Panc1 (cell line): ENCODE measurements at regions not wholly inside any gene's neighbourhood (a gene's known extent, or its start where the extent isn't known, plus 50 kb on each side); places are given as distances from the start of the nearest gene placed in this dataset.

ENCODE experiments used
- ATAC-seq: fragments of 200-7000 bp; cut with Tn5 transposase; 2 replicates; pipeline ENCODE4 v1.9.1; 2020; ENCODE audit warnings: mild to moderate bottlenecking, moderate library complexity
- BruUV-seq: library from RNA; stranded (reverse); fragments of 400-500 nt; replicated peaks from 2 replicates; lab custom pipeline; 2021; lab: Mats Ljungman, UMichigan
- CTCF ChIA-PET: fragments of 300-600 bp; sonication (Branson Sonifier 250); formaldehyde crosslinking; loops from one replicate; lab custom pipeline; 2022; ENCODE audit warnings: antibody characterized with exemption; lab: Charles Lee
- POLR2A ChIA-PET: fragments of 300-600 bp; sonication (Branson Sonifier 250); formaldehyde crosslinking; loops from one replicate; lab custom pipeline; 2022; ENCODE audit warnings: antibody characterized with exemption; lab: Charles Lee
- DNase-seq: peaks from one replicate; pipeline ENCODE4 v3.0.0-alpha.2; 2010; ENCODE audit warnings: low read depth, low spot score
- H3K27ac ChIP-seq: 2 replicates; pipeline ENCODE4 v1.5.1; 2011; ENCODE audit warnings: mild to moderate bottlenecking, low read length, inconsistent platforms
- H3K27me3 ChIP-seq: fragments of 200-500 bp; sonication (Bioruptor generic); 2 replicates; pipeline ENCODE4 v1.6.0; 2014; ENCODE audit warnings: low read length, inconsistent platforms; ENCODE audit not compliant: control insufficient read depth, insufficient read depth
- H3K36me3 ChIP-seq: fragments of 200-500 bp; sonication (Bioruptor generic); 2 replicates; pipeline ENCODE4 v1.5.1; 2014; ENCODE audit warnings: inconsistent platforms, mild to moderate bottlenecking, low read length, moderate library complexity; ENCODE audit not compliant: control insufficient read depth, insufficient read depth
- H3K4me1 ChIP-seq: 2 replicates; pipeline ENCODE4 v1.5.1; 2011; ENCODE audit warnings: inconsistent platforms, mild to moderate bottlenecking, low read length, moderate library complexity; ENCODE audit not compliant: control insufficient read depth, insufficient read depth
- H3K4me3 ChIP-seq, 2 experiments: 2 replicates each; pipeline ENCODE4 v1.5.1; 2011 to 2012; ENCODE audit warnings: low read depth in 2 of 2, low read length in 2 of 2, mild to moderate bottlenecking in 2 of 2, inconsistent platforms in 1 of 2, moderate library complexity in 1 of 2
- H3K9me3 ChIP-seq: fragments of 200-500 bp; sonication (Bioruptor generic); 2 replicates; pipeline ENCODE4 v1.5.1; 2014; ENCODE audit warnings: low read depth, mild to moderate bottlenecking, inconsistent platforms, low read length, moderate library complexity; ENCODE audit not compliant: control insufficient read depth, insufficient read depth
- POLR2AphosphoS5 ChIP-seq: IDR thresholded peaks from 2 replicates; pipeline ENCODE4 v1.6.1; 2012; ENCODE audit warnings: mild to moderate bottlenecking, low read depth, low read length, moderate library complexity
- SIN3A ChIP-seq: IDR thresholded peaks from 2 replicates; pipeline ENCODE4 v1.6.1; 2012; ENCODE audit warnings: low read depth, mild to moderate bottlenecking, low read length, moderate library complexity, borderline replicate concordance; ENCODE audit not compliant: insufficient read depth
- TCF7L2 ChIP-seq: IDR thresholded peaks from 2 replicates; pipeline ENCODE4 v1.6.1; 2011; ENCODE audit warnings: mild to moderate bottlenecking, low read depth, low read length, inconsistent platforms
- in situ Hi-C: cut with HindIII; loops from 2 replicates; pipeline ENCODE4 v1.10.0; 2016; ENCODE audit warnings: low sequenced_read_pairs, low pct_unique_long_range_greater_than_20kb
- intact Hi-C: fragments of 100-400 bp; cut with micrococcal nuclease; formaldehyde crosslinking; loops from one replicate; pipeline ENCODE4 v1.10.0; 2022; ENCODE audit not compliant: unreplicated experiment
- TF ChIP-seq, protein P1 (sequence below): fragments of 450-650 bp; IDR thresholded peaks from 2 replicates; pipeline ENCODE4 v1.5.1; 2017; ENCODE audit warnings: mild to moderate bottlenecking
- TF ChIP-seq, protein P2 (sequence below), 2 experiments: IDR thresholded peaks; 2 replicates each; pipeline ENCODE4 v1.6.1; 2011 to 2012; ENCODE audit warnings: low read depth in 2 of 2, control low read depth in 1 of 2, low read length in 1 of 2, mild to moderate bottlenecking in 1 of 2, moderate library complexity in 1 of 2; ENCODE audit not compliant: insufficient read depth in 1 of 2

DNA sequence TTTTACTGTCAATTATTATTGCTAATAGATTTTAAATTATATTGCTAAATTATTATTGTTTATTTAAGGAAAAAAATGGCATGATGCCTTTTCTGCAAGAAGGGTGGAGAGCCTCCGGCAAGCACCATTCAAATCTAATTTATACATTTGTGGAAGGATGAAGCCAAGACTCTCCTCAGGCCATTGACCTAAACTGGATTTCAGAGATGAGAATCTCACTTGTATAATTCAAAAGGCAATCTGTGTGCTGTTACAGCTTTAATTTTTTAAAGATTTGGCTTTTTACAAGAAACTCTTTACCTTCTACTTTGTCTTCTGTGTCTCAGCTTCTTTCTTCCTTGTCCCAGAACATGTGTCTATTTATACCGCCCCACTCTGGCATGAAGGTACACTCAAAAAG lies 722.5 kb downstream of the ETS1 start:
- in situ Hi-C loops = no loop called here
- H3K4me1 ChIP-seq = no peaks in the 10 kb centered on the region
- no peaks in the 10 kb centered on the region; the same call in 1 of the 2 replicates for H3K27me3 ChIP-seq
- CTCF ChIA-PET = no interaction called here
- 0 out of 2 replicates have a peak, but pooled peaks cover 3% of the 10 kb centered on the region for H3K9me3 ChIP-seq
- BruUV-seq = no TSS peak
- no peak overlapping the region for H3K27ac ChIP-seq
- H3K4me3 ChIP-seq = no peak overlapping the region
- H3K36me3 ChIP-seq = no peaks in the 10 kb centered on the region
- TF ChIP-seq POLR2AphosphoS5 (no peak), TCF7L2 (no peak), SIN3A (no peak)
- TF ChIP-seq, protein P1, sequence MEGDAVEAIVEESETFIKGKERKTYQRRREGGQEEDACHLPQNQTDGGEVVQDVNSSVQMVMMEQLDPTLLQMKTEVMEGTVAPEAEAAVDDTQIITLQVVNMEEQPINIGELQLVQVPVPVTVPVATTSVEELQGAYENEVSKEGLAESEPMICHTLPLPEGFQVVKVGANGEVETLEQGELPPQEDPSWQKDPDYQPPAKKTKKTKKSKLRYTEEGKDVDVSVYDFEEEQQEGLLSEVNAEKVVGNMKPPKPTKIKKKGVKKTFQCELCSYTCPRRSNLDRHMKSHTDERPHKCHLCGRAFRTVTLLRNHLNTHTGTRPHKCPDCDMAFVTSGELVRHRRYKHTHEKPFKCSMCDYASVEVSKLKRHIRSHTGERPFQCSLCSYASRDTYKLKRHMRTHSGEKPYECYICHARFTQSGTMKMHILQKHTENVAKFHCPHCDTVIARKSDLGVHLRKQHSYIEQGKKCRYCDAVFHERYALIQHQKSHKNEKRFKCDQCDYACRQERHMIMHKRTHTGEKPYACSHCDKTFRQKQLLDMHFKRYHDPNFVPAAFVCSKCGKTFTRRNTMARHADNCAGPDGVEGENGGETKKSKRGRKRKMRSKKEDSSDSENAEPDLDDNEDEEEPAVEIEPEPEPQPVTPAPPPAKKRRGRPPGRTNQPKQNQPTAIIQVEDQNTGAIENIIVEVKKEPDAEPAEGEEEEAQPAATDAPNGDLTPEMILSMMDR = no peak
- TF ChIP-seq, protein P2, sequence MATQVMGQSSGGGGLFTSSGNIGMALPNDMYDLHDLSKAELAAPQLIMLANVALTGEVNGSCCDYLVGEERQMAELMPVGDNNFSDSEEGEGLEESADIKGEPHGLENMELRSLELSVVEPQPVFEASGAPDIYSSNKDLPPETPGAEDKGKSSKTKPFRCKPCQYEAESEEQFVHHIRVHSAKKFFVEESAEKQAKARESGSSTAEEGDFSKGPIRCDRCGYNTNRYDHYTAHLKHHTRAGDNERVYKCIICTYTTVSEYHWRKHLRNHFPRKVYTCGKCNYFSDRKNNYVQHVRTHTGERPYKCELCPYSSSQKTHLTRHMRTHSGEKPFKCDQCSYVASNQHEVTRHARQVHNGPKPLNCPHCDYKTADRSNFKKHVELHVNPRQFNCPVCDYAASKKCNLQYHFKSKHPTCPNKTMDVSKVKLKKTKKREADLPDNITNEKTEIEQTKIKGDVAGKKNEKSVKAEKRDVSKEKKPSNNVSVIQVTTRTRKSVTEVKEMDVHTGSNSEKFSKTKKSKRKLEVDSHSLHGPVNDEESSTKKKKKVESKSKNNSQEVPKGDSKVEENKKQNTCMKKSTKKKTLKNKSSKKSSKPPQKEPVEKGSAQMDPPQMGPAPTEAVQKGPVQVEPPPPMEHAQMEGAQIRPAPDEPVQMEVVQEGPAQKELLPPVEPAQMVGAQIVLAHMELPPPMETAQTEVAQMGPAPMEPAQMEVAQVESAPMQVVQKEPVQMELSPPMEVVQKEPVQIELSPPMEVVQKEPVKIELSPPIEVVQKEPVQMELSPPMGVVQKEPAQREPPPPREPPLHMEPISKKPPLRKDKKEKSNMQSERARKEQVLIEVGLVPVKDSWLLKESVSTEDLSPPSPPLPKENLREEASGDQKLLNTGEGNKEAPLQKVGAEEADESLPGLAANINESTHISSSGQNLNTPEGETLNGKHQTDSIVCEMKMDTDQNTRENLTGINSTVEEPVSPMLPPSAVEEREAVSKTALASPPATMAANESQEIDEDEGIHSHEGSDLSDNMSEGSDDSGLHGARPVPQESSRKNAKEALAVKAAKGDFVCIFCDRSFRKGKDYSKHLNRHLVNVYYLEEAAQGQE (IDR thresholded peaks at IDR 0.05; ENCODE audit: insufficient read depth in 1 of 2, low read depth in 2 of 2, low read length in 1 of 2) = no peak
- DNase-seq = no peak
- intact Hi-C loops = no loop called here
- POLR2A ChIA-PET = no interaction called here
- ATAC-seq = no peak

DNA sequence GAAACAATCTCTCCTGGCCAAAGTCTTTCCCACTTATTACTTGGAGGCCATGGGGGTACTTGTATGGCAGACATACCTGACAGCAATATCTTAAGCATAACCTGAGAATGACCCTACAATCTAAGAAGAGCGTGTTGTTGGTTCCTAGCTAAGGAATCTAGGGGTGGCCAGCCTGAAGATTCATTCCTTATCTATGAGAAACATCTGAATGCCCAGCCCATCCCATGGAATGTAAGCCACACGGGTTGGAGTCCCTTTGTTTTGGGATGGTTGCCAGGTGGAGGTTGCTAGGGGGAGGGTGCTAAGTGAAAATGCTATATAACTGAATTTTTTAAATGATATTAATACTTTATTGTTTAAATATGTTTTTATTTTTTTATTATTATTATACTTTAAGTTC lies 725.0 kb downstream of the ETS1 start:
- no peak overlapping the region for H3K4me3 ChIP-seq
- no peak for DNase-seq
- intact Hi-C loops = no loop called here

More for the DNA sequence above, 725.0 kb downstream of the ETS1 start:
- ChIA-PET POLR2A (no interaction called here), CTCF (no interaction called here)
- ATAC-seq = no peak
- TF ChIP-seq SIN3A (no peak), POLR2AphosphoS5 (no peak), TCF7L2 (no peak)
- TF ChIP-seq, protein P1 = no peak
- TF ChIP-seq, protein P2 (IDR thresholded peaks at IDR 0.05; ENCODE audit: insufficient read depth in 1 of 2, low read depth in 2 of 2, low read length in 1 of 2) = no peak
- no TSS peak for BruUV-seq
- Histone ChIP-seq H3K36me3 (no peaks in the 10 kb centered on the region), H3K27me3 (no peaks in the 10 kb centered on the region; the same call in 1 of the 2 replicates), H3K4me1 (no peaks in the 10 kb centered on the region), H3K9me3 (0 out of 2 replicates have a peak, but pooled peaks cover 3% of the 10 kb centered on the region), H3K27ac (no peak overlapping the region)
- in situ Hi-C loops = no loop called here
